ENCODE measurements at regions not wholly inside any gene's neighbourhood (a gene's known extent, or its start where the extent isn't known, plus 50 kb on each side); places are given as distances from the start of the nearest gene placed in this dataset.

DNA sequence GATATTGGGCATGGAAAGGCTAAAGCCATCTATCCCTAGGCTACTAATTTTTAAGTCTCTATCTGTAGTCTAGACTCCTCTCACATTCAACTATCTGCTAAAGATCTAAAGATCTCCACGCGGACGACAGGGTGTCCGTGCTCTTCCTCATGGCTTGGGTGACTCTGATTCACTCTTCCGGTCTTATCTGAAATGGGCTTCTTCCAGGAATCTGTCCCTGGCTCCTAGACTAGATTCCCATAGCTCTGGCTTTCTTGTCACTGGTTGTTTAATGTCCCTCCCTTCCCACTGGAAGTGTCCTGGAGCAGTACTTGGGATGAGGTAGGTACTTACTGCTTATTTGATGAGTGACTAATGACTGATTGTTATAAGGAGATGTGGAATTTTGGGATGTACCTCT lies 62.0 kb upstream of the PODXL start:
- H3K9me3 ChIP-seq (ENCODE audit: low read depth): no peaks in the 10 kb centered on the region
- H3K4me3 ChIP-seq: no peak overlapping the region
- no peak for DNase-seq (ENCODE audit: low spot score)
- H3K36me3 ChIP-seq: no peaks in the 10 kb centered on the region
- Mint-ChIP-seq H3K36me3 (peaks cover 3% of the 10 kb centered on the region), H3K27ac (no peak overlapping the region), H3K4me3 (no peak overlapping the region), H3K9me3 (peaks cover 3% of the 10 kb centered on the region), H3K27me3 (ENCODE audit: insufficient read depth, low read depth) (peaks cover 12% of the 10 kb centered on the region), H3K4me1 (peaks cover 33% of the 10 kb centered on the region)
- H3K4me2 ChIP-seq: no peak overlapping the region
- no peak overlapping the region for H3K9ac ChIP-seq
- no peaks in the 10 kb centered on the region for H3K27me3 ChIP-seq
- no peak overlapping the region for H3K27ac ChIP-seq
- H4K20me1 ChIP-seq (ENCODE audit: low read depth): no peaks in the 10 kb centered on the region
- peaks cover 34% of the 10 kb centered on the region for H3F3A ChIP-seq (ENCODE audit: low read depth)
- no peak overlapping the region for H2AFZ ChIP-seq (replicated peaks)
- TF ChIP-seq EZH2 (IDR thresholded peaks at IDR 0.05) (no peak), EZH2phosphoT487 (IDR thresholded peaks at IDR 0.05) (no peak)
- TF ChIP-seq, protein P1, sequence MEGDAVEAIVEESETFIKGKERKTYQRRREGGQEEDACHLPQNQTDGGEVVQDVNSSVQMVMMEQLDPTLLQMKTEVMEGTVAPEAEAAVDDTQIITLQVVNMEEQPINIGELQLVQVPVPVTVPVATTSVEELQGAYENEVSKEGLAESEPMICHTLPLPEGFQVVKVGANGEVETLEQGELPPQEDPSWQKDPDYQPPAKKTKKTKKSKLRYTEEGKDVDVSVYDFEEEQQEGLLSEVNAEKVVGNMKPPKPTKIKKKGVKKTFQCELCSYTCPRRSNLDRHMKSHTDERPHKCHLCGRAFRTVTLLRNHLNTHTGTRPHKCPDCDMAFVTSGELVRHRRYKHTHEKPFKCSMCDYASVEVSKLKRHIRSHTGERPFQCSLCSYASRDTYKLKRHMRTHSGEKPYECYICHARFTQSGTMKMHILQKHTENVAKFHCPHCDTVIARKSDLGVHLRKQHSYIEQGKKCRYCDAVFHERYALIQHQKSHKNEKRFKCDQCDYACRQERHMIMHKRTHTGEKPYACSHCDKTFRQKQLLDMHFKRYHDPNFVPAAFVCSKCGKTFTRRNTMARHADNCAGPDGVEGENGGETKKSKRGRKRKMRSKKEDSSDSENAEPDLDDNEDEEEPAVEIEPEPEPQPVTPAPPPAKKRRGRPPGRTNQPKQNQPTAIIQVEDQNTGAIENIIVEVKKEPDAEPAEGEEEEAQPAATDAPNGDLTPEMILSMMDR (IDR thresholded peaks at IDR 0.05): no peak
- no peaks in the 10 kb centered on the region for H3K79me2 ChIP-seq (ENCODE audit: low read depth)
- peaks cover 24% of the 10 kb centered on the region for H3K4me1 ChIP-seq

- H3K27me3 ChIP-seq: no peaks in the 10 kb centered on the region
- peak overlapping the region; percentile 19 for H3K27ac Mint-ChIP-seq
Measured at GRCh38 chr7:131616487-131617200, 60.2 kb upstream of the PODXL start.

DNA sequence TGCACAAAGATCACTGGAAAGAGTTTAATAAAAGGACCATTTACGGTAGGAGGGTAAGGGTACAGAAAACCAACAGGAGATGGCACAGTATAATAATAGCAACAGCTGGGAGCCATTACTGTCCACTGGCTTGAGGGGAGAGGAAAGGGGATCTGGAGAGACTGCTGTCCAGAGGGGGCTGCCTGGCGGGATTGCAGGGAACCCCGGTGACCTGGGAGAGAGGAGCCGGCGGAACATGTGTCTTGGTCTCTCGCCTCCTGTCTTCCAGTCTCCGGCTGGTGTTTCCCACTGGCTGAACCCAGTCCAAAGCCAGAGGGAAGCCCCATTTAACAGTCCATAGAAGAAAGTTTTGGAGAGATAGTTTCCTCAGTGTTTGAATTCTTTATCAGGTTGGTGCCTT lies 57.5 kb upstream of the PODXL start:
- Mint-ChIP-seq H3K4me3 (no peak overlapping the region), H3K27ac (no peak overlapping the region), H3K36me3 (peaks cover 3% of the 10 kb centered on the region), H3K27me3 (ENCODE audit: insufficient read depth, low read depth) (peaks cover 9% of the 10 kb centered on the region), H3K4me1 (peaks cover 8% of the 10 kb centered on the region), H3K9me3 (no peaks in the 10 kb centered on the region)
- Histone ChIP-seq H3K9ac (no peak overlapping the region), H4K20me1 (ENCODE audit: low read depth) (no peaks in the 10 kb centered on the region), H3K79me2 (ENCODE audit: low read depth) (no peaks in the 10 kb centered on the region), H3K36me3 (no peaks in the 10 kb centered on the region), H3K4me3 (no peak overlapping the region), H3K27me3 (no peaks in the 10 kb centered on the region), H3K27ac (no peak overlapping the region), H3K4me2 (no peak overlapping the region), H3K4me1 (peaks cover under 1% of the 10 kb centered on the region), H3F3A (ENCODE audit: low read depth) (peaks cover 6% of the 10 kb centered on the region), H2AFZ (replicated peaks) (no peak overlapping the region), H3K9me3 (ENCODE audit: low read depth) (no peaks in the 10 kb centered on the region)
- DNase-seq (ENCODE audit: low spot score): no peak
- TF ChIP-seq, protein P1 (IDR thresholded peaks at IDR 0.05): no peak
- TF ChIP-seq EZH2 (IDR thresholded peaks at IDR 0.05) (no peak), EZH2phosphoT487 (IDR thresholded peaks at IDR 0.05) (no peak)

More at GRCh38 chr7:131616487-131617200, 60.2 kb upstream of the PODXL start:
- no peak overlapping the region for H2AFZ ChIP-seq (replicated peaks)
- H3K4me3 ChIP-seq: no peak overlapping the region
- no peaks in the 10 kb centered on the region for H3K79me2 ChIP-seq (ENCODE audit: low read depth)
- H4K20me1 ChIP-seq (ENCODE audit: low read depth): no peaks in the 10 kb centered on the region
- Mint-ChIP-seq H3K4me1 (peaks cover 31% of the 10 kb centered on the region), H3K27me3 (ENCODE audit: insufficient read depth, low read depth) (peaks cover 12% of the 10 kb centered on the region), H3K36me3 (peaks cover 3% of the 10 kb centered on the region), H3K4me3 (no peak overlapping the region), H3K9me3 (no peaks in the 10 kb centered on the region)
- TF ChIP-seq EZH2phosphoT487 (IDR thresholded peaks at IDR 0.05): no peak
- TF ChIP-seq EZH2 (IDR thresholded peaks at IDR 0.05): no peak
- TF ChIP-seq, protein P1 (IDR thresholded peaks at IDR 0.05): no peak
- peaks cover 24% of the 10 kb centered on the region for H3K4me1 ChIP-seq
- no peak for DNase-seq (ENCODE audit: low spot score)
- H3K4me2 ChIP-seq: no peak overlapping the region
- H3K9ac ChIP-seq: no peak overlapping the region
- H3K27ac ChIP-seq: no peak overlapping the region
- no peaks in the 10 kb centered on the region for H3K36me3 ChIP-seq
- no peaks in the 10 kb centered on the region for H3K9me3 ChIP-seq (ENCODE audit: low read depth)
- H3F3A ChIP-seq (ENCODE audit: low read depth): peaks cover 32% of the 10 kb centered on the region
